ENCODE measurements at regions not wholly inside any gene's neighbourhood (a gene's known extent, or its start where the extent isn't known, plus 50 kb on each side); places are given as distances from the start of the nearest gene placed in this dataset.

DNA sequence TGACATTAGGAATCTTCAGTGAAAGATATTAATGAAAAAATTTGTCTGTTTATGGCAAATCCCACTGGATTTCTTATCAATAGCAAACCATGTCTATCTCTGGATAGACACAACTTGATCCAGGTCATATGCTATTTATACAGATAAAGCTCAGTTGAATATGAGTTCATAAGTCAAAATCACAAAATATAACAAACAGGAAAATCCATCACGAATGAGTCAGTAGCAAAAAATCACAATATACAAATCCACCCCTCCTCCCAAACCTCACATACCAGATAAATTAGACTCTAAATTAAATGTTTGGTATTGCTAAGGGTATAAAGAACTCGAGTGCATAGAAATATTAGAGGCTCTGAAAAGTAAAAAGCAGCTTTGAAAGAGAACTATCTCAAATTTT, 420.5 kb downstream of the TLL1 start:
- H3K36me3 ChIP-seq: no peaks in the 10 kb centered on the region
- no peaks in the 10 kb centered on the region for H3K9me3 ChIP-seq
- H3K4me1 ChIP-seq: no peaks in the 10 kb centered on the region
- H3K4me3 ChIP-seq (ENCODE audit: low read depth, low read length): no peak overlapping the region
- H3K27me3 ChIP-seq: no peaks in the 10 kb centered on the region
- no peak for DNase-seq
- TF ChIP-seq, protein P1, sequence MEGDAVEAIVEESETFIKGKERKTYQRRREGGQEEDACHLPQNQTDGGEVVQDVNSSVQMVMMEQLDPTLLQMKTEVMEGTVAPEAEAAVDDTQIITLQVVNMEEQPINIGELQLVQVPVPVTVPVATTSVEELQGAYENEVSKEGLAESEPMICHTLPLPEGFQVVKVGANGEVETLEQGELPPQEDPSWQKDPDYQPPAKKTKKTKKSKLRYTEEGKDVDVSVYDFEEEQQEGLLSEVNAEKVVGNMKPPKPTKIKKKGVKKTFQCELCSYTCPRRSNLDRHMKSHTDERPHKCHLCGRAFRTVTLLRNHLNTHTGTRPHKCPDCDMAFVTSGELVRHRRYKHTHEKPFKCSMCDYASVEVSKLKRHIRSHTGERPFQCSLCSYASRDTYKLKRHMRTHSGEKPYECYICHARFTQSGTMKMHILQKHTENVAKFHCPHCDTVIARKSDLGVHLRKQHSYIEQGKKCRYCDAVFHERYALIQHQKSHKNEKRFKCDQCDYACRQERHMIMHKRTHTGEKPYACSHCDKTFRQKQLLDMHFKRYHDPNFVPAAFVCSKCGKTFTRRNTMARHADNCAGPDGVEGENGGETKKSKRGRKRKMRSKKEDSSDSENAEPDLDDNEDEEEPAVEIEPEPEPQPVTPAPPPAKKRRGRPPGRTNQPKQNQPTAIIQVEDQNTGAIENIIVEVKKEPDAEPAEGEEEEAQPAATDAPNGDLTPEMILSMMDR (IDR thresholded peaks at IDR 0.05; ENCODE audit: low read depth, low read length): no peak

DNA sequence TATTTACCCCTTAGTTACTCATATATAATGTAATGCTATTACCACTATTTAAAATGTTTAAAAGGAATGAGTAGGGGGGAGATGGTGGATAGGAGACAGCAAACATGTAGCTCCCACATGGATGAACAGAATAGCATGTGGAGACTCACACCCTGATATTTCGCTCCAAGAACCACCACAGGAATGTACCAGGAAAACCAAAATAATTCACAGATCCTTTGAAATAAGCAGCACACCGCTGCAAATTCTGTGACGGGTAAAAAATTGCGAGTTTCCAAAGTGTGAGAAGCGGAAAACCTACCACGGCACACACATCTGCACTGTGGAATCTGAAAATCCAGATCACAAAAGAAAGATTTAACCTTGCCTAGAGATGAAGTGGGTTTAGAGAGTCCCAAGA, 428.2 kb downstream of the TLL1 start:
- no peak overlapping the region for H3K4me3 ChIP-seq (ENCODE audit: low read depth, low read length)
- H3K27me3 ChIP-seq: no peaks in the 10 kb centered on the region
- TF ChIP-seq, protein P1 (IDR thresholded peaks at IDR 0.05; ENCODE audit: low read depth, low read length): no peak
- DNase-seq: no peak
- no peaks in the 10 kb centered on the region for H3K9me3 ChIP-seq
- H3K4me1 ChIP-seq: no peaks in the 10 kb centered on the region
- H3K36me3 ChIP-seq: no peaks in the 10 kb centered on the region

DNA sequence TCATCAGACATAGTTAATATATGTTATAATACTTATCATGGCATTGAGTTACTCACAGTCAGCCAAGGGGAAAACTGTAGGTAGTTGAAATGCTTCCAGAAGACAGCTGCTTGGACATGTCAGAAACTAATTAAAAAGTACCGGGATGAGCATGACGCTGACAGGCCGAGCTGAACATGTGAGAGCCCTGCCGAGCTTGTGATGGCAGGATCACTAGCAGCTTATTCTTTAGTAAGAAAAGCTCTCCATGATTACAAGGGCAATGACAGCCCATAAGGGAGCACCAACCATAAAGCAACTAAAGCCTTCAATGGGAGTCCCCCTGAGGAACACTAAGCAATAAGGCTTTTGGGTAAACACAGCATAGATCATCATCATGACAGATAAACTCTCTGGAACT, 435.6 kb downstream of the TLL1 start:
- no peaks in the 10 kb centered on the region for H3K4me1 ChIP-seq
- H3K27me3 ChIP-seq: no peaks in the 10 kb centered on the region
- no peak overlapping the region for H3K4me3 ChIP-seq (ENCODE audit: low read depth, low read length)
- TF ChIP-seq, protein P1 (IDR thresholded peaks at IDR 0.05; ENCODE audit: low read depth, low read length): no peak
- no peaks in the 10 kb centered on the region for H3K36me3 ChIP-seq
- H3K9me3 ChIP-seq: no peaks in the 10 kb centered on the region
- DNase-seq: no peak

DNA sequence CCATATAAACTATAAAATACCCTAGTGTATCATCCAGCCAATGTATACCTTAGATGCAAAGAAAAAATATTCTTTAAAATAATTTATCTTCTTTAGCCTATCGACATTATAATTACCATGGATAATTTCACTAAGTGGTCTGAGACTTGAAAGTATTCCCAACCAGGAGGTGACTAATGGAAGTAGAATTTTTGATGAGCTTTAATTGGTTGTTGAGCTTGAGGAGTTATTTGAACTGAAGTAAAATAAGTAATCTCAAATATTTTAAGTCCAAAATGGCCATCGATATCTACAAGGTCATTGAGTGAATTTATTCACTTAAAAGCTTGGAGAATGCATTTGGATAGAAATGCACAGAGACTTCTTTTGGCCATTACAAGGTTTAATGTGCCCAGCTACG, 436.2 kb downstream of the TLL1 start:
- TF ChIP-seq, protein P1 (IDR thresholded peaks at IDR 0.05; ENCODE audit: low read depth, low read length): no peak
- Histone ChIP-seq H3K36me3 (no peaks in the 10 kb centered on the region), H3K9me3 (no peaks in the 10 kb centered on the region), H3K27me3 (no peaks in the 10 kb centered on the region), H3K4me3 (ENCODE audit: low read depth, low read length) (no peak overlapping the region), H3K4me1 (no peaks in the 10 kb centered on the region)
- DNase-seq: no peak

DNA sequence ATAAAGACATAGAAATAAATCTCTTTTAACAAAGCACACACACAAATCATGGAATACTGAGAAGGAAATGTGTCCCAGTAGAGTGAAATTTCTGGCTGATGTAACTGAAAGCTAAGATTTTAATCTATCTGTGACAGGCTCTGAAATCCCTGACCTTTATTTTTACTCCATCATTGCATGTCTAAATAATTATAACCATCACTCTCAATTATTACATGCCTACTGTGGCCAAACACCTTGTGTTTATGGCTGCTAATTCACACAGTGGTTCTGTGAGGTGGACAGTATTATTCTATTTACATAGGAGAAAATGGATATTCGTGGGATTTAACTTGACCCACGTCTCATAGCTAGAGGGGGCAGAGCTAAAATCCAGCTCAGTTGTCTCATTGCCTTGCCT, 438.1 kb downstream of the TLL1 start:
- H3K4me3 ChIP-seq (ENCODE audit: low read depth, low read length): no peak overlapping the region
- no peaks in the 10 kb centered on the region for H3K36me3 ChIP-seq
- no peaks in the 10 kb centered on the region for H3K9me3 ChIP-seq
- H3K4me1 ChIP-seq: no peaks in the 10 kb centered on the region
- no peak for DNase-seq
- H3K27me3 ChIP-seq: no peaks in the 10 kb centered on the region
- TF ChIP-seq, protein P1 (IDR thresholded peaks at IDR 0.05; ENCODE audit: low read depth, low read length): no peak

DNA sequence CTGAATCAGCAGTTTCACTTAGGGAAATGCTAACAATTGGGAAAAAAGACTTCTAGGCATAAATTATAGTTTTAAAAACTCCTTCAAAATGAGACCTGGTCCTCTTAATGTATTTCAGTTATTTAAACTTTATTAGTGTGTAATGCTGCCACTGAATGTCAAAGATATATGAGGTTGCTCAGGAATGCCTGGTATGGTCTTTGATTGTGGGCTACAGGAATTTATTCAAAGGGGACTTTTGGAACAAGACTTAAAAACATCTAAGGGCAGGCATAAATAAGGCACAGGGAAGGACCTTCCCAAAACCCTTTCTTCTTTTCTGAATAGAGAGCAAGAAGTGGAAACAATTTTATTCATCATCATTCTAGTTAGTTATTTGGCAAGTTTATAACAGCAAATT, 439.1 kb downstream of the TLL1 start:
- no peaks in the 10 kb centered on the region for H3K36me3 ChIP-seq
- H3K9me3 ChIP-seq: no peaks in the 10 kb centered on the region
- TF ChIP-seq, protein P1 (IDR thresholded peaks at IDR 0.05; ENCODE audit: low read depth, low read length): no peak
- no peaks in the 10 kb centered on the region for H3K4me1 ChIP-seq
- H3K4me3 ChIP-seq (ENCODE audit: low read depth, low read length): no peak overlapping the region
- no peaks in the 10 kb centered on the region for H3K27me3 ChIP-seq
- DNase-seq: no peak

Measured in BE2C (cell line).